ENCODE measurements at regions not wholly inside any gene's neighbourhood (a gene's known extent, or its start where the extent isn't known, plus 50 kb on each side); places are given as distances from the start of the nearest gene placed in this dataset.

GRCh38 chr20:6671829-6672228 lies 95.7 kb upstream of the BMP2 start:
- H3K27me3 ChIP-seq (ENCODE audit: insufficient read depth, low read length, poor library complexity) = no peaks in the 10 kb centered on the region
- no peak for DNase-seq
- ATAC-seq (ENCODE audit: insufficient read depth, low read depth) = no peak
- no peaks in the 10 kb centered on the region for H4K20me1 ChIP-seq (ENCODE audit: insufficient read depth, low read length)
- no peak overlapping the region for H3K9ac ChIP-seq (ENCODE audit: low read depth, low read length)
- no peaks in the 10 kb centered on the region for H3K79me2 ChIP-seq (ENCODE audit: insufficient read depth, low read length)
- no peak overlapping the region for H2AFZ ChIP-seq (ENCODE audit: low read depth, low read length)
- no peak overlapping the region for H3K4me2 ChIP-seq (ENCODE audit: insufficient read depth, low read length)
- no peak overlapping the region for H3K27ac ChIP-seq (ENCODE audit: low read length)
- H3K4me1 ChIP-seq (ENCODE audit: insufficient read depth, low read length) = no peaks in the 10 kb centered on the region
- no peaks in the 10 kb centered on the region for H3K9me3 ChIP-seq (ENCODE audit: insufficient read depth, low read length, severe bottlenecking)
- H3K36me3 ChIP-seq (ENCODE audit: insufficient read depth, low read length) = no peaks in the 10 kb centered on the region
- H3K4me3 ChIP-seq (ENCODE audit: low read depth in 1 of 2, low read length in 2 of 2) = no peak overlapping the region
- TF ChIP-seq CTCF (IDR thresholded peaks at IDR 0.05; ENCODE audit: borderline replicate concordance, extremely low read depth, low read length, poor library complexity, severe bottlenecking) = no peak
- TF ChIP-seq EZH2 (IDR thresholded peaks at IDR 0.05; ENCODE audit: borderline replicate concordance, low read depth, low read length, severe bottlenecking) = no peak

GRCh38 chr20:6668546-6668945 lies 98.9 kb upstream of the BMP2 start:
- TF ChIP-seq EZH2 (IDR thresholded peaks at IDR 0.05; ENCODE audit: borderline replicate concordance, low read depth, low read length, severe bottlenecking) = no peak
- TF ChIP-seq CTCF (IDR thresholded peaks at IDR 0.05; ENCODE audit: borderline replicate concordance, extremely low read depth, low read length, poor library complexity, severe bottlenecking) = no peak
- H3K4me1 ChIP-seq (ENCODE audit: insufficient read depth, low read length) = no peaks in the 10 kb centered on the region
- no peaks in the 10 kb centered on the region for H3K79me2 ChIP-seq (ENCODE audit: insufficient read depth, low read length)
- H3K36me3 ChIP-seq (ENCODE audit: insufficient read depth, low read length) = no peaks in the 10 kb centered on the region
- no peak overlapping the region for H3K27ac ChIP-seq (ENCODE audit: low read length)
- no peaks in the 10 kb centered on the region for H3K9me3 ChIP-seq (ENCODE audit: insufficient read depth, low read length, severe bottlenecking)
- no peaks in the 10 kb centered on the region for H3K27me3 ChIP-seq (ENCODE audit: insufficient read depth, low read length, poor library complexity)
- no peak for ATAC-seq (ENCODE audit: insufficient read depth, low read depth)
- no peak overlapping the region for H3K9ac ChIP-seq (ENCODE audit: low read depth, low read length)
- no peak overlapping the region for H2AFZ ChIP-seq (ENCODE audit: low read depth, low read length)
- no peaks in the 10 kb centered on the region for H4K20me1 ChIP-seq (ENCODE audit: insufficient read depth, low read length)
- H3K4me3 ChIP-seq (ENCODE audit: low read depth in 1 of 2, low read length in 2 of 2) = no peak overlapping the region
- no peak overlapping the region for H3K4me2 ChIP-seq (ENCODE audit: insufficient read depth, low read length)
- DNase-seq = no peak

- H2AFZ ChIP-seq (ENCODE audit: low read depth, low read length) = no peak overlapping the region
- ATAC-seq (ENCODE audit: insufficient read depth, low read depth) (no peak), DNase-seq (no peak)
- no peak overlapping the region for H3K27ac ChIP-seq (ENCODE audit: low read length)
- H3K36me3 ChIP-seq (ENCODE audit: insufficient read depth, low read length) = no peaks in the 10 kb centered on the region
- no peaks in the 10 kb centered on the region for H4K20me1 ChIP-seq (ENCODE audit: insufficient read depth, low read length)
- H3K4me2 ChIP-seq (ENCODE audit: insufficient read depth, low read length) = no peak overlapping the region
- TF ChIP-seq CTCF (IDR thresholded peaks at IDR 0.05; ENCODE audit: borderline replicate concordance, extremely low read depth, low read length, poor library complexity, severe bottlenecking) (no peak), EZH2 (IDR thresholded peaks at IDR 0.05; ENCODE audit: borderline replicate concordance, low read depth, low read length, severe bottlenecking) (no peak)
- H3K79me2 ChIP-seq (ENCODE audit: insufficient read depth, low read length) = no peaks in the 10 kb centered on the region
- H3K27me3 ChIP-seq (ENCODE audit: insufficient read depth, low read length, poor library complexity) = no peaks in the 10 kb centered on the region
- no peaks in the 10 kb centered on the region for H3K9me3 ChIP-seq (ENCODE audit: insufficient read depth, low read length, severe bottlenecking)
- no peaks in the 10 kb centered on the region for H3K4me1 ChIP-seq (ENCODE audit: insufficient read depth, low read length)
- no peak overlapping the region for H3K9ac ChIP-seq (ENCODE audit: low read depth, low read length)
- H3K4me3 ChIP-seq (ENCODE audit: low read depth in 1 of 2, low read length in 2 of 2) = no peak overlapping the region
Measured at GRCh38 chr20:6665621-6666355, 101.7 kb upstream of the BMP2 start.

Data from DND-41 (cell line).